ENCODE measurements at regions not wholly inside any gene's neighbourhood (a gene's known extent, or its start where the extent isn't known, plus 50 kb on each side); places are given as distances from the start of the nearest gene placed in this dataset.

- TF ChIP-seq CTCF (IDR thresholded peaks at IDR 0.05; ENCODE audit: low read depth, low read length, poor library complexity, severe bottlenecking), result no peak
- no peak for TF ChIP-seq EZH2phosphoT487 (IDR thresholded peaks at IDR 0.05; ENCODE audit: borderline replicate concordance, low read length)
- no peak overlapping the region for H3K4me2 ChIP-seq (ENCODE audit: low read length)
- no peaks in the 10 kb centered on the region for H4K20me1 ChIP-seq (ENCODE audit: control insufficient read depth, insufficient read depth, low read depth, low read length)
These were observed 1536.7 kb upstream of the B3GALT2 start for GRCh38 chr1:194723067-194723466.

DNA sequence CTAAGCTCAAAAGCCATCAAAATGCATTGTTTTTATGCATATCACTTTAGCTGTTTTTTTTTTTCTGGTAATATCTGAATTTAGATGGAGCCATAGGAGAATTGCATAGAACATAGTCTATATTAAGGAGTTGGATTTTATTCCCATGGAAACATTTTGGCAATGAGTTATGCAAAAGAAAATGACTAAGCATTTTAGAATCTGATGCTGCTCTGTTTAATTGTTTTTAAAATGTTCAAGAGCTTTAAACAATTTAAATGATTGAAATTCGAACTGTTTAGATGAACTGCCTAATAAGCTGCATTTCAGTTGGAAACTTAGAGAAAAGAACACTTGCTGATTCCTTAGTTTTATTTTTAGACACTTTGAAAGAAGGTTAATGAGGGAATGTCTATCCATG lies 1531.5 kb upstream of the B3GALT2 start:
- Histone ChIP-seq H3K4me1 (ENCODE audit: control insufficient read depth, low read length) (no peaks in the 10 kb centered on the region), H3K9me2 (replicated peaks; ENCODE audit: control insufficient read depth, low read length) (no peaks in the 10 kb centered on the region), H3F3A (ENCODE audit: control insufficient read depth, insufficient read depth) (no peaks in the 10 kb centered on the region), H4K20me1 (ENCODE audit: control insufficient read depth, insufficient read depth, low read depth, low read length) (no peaks in the 10 kb centered on the region), H3K9me3 (ENCODE audit: control insufficient read depth, insufficient read depth, low read length) (no peaks in the 10 kb centered on the region), H3K27ac (ENCODE audit: low read depth, low read length) (no peak overlapping the region), H3K79me2 (ENCODE audit: control insufficient read depth, low read length) (no peaks in the 10 kb centered on the region), H3K36me3 (ENCODE audit: control insufficient read depth, low read length) (no peaks in the 10 kb centered on the region), H3K4me3 (ENCODE audit: low read length) (no peak overlapping the region), H3K27me3 (ENCODE audit: control insufficient read depth, low read length) (no peaks in the 10 kb centered on the region), H3K4me2 (ENCODE audit: low read length) (no peak overlapping the region)
- TF ChIP-seq EZH2phosphoT487 (IDR thresholded peaks at IDR 0.05; ENCODE audit: borderline replicate concordance, low read length), result no peak
- TF ChIP-seq CTCF (IDR thresholded peaks at IDR 0.05; ENCODE audit: low read depth, low read length, poor library complexity, severe bottlenecking), result no peak

More at GRCh38 chr1:194723067-194723466, 1536.7 kb upstream of the B3GALT2 start:
- no peaks in the 10 kb centered on the region for H3K79me2 ChIP-seq (ENCODE audit: control insufficient read depth, low read length)
- H3K36me3 ChIP-seq (ENCODE audit: control insufficient read depth, low read length), result no peaks in the 10 kb centered on the region
- no peaks in the 10 kb centered on the region for H3K4me1 ChIP-seq (ENCODE audit: control insufficient read depth, low read length)
- no peak overlapping the region for H3K27ac ChIP-seq (ENCODE audit: low read depth, low read length)
- no peaks in the 10 kb centered on the region for H3K9me2 ChIP-seq (replicated peaks; ENCODE audit: control insufficient read depth, low read length)
- no peaks in the 10 kb centered on the region for H3F3A ChIP-seq (ENCODE audit: control insufficient read depth, insufficient read depth)
- no peak overlapping the region for H3K4me3 ChIP-seq (ENCODE audit: low read length)
- H3K27me3 ChIP-seq (ENCODE audit: control insufficient read depth, low read length), result no peaks in the 10 kb centered on the region
- no peaks in the 10 kb centered on the region for H3K9me3 ChIP-seq (ENCODE audit: control insufficient read depth, insufficient read depth, low read length)

- no peaks in the 10 kb centered on the region for H3K4me1 ChIP-seq (ENCODE audit: control insufficient read depth, low read length)
- H3K9me2 ChIP-seq (replicated peaks; ENCODE audit: control insufficient read depth, low read length), result no peaks in the 10 kb centered on the region
- H3K27me3 ChIP-seq (ENCODE audit: control insufficient read depth, low read length), result no peaks in the 10 kb centered on the region
- no peaks in the 10 kb centered on the region for H3K79me2 ChIP-seq (ENCODE audit: control insufficient read depth, low read length)
- no peak overlapping the region for H3K27ac ChIP-seq (ENCODE audit: low read depth, low read length)
- TF ChIP-seq EZH2phosphoT487 (IDR thresholded peaks at IDR 0.05; ENCODE audit: borderline replicate concordance, low read length) (no peak), CTCF (IDR thresholded peaks at IDR 0.05; ENCODE audit: low read depth, low read length, poor library complexity, severe bottlenecking) (no peak)
- no peaks in the 10 kb centered on the region for H3K9me3 ChIP-seq (ENCODE audit: control insufficient read depth, insufficient read depth, low read length)
- no peaks in the 10 kb centered on the region for H3K36me3 ChIP-seq (ENCODE audit: control insufficient read depth, low read length)
- H3K4me2 ChIP-seq (ENCODE audit: low read length), result no peak overlapping the region
- no peaks in the 10 kb centered on the region for H3F3A ChIP-seq (ENCODE audit: control insufficient read depth, insufficient read depth)
- H4K20me1 ChIP-seq (ENCODE audit: control insufficient read depth, insufficient read depth, low read depth, low read length), result no peaks in the 10 kb centered on the region
- no peak overlapping the region for H3K4me3 ChIP-seq (ENCODE audit: low read length)
These were observed 1530.9 kb upstream of the B3GALT2 start for GRCh38 chr1:194717334-194717733.

DNA sequence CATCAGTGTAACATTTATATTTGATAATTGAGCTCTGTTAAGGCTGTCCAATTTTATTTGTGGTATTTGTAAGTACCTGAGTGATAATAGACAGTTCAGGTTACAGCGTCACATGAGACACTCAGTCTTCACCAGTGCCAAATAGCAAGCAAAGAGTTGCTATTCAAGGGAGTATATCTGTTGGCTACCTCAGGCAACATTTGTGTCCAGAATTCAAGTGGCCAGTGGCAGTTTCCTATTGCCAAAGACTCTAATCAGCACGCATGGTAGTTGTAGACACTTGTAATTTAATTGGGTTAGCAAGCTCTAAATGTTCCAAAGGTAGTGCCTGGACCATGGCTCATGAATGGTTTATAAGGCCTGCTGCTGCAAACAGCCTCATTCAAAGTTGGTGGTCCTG lies 1524.3 kb upstream of the B3GALT2 start:
- H3K27ac ChIP-seq (ENCODE audit: low read depth, low read length), result no peak overlapping the region
- no peaks in the 10 kb centered on the region for H3K9me2 ChIP-seq (replicated peaks; ENCODE audit: control insufficient read depth, low read length)
- no peaks in the 10 kb centered on the region for H3K4me1 ChIP-seq (ENCODE audit: control insufficient read depth, low read length)
- H3F3A ChIP-seq (ENCODE audit: control insufficient read depth, insufficient read depth), result no peaks in the 10 kb centered on the region
- TF ChIP-seq EZH2phosphoT487 (IDR thresholded peaks at IDR 0.05; ENCODE audit: borderline replicate concordance, low read length) (no peak), CTCF (IDR thresholded peaks at IDR 0.05; ENCODE audit: low read depth, low read length, poor library complexity, severe bottlenecking) (no peak)
- H4K20me1 ChIP-seq (ENCODE audit: control insufficient read depth, insufficient read depth, low read depth, low read length), result no peaks in the 10 kb centered on the region
- H3K79me2 ChIP-seq (ENCODE audit: control insufficient read depth, low read length), result no peaks in the 10 kb centered on the region
- H3K9me3 ChIP-seq (ENCODE audit: control insufficient read depth, insufficient read depth, low read length), result no peaks in the 10 kb centered on the region; the same call in 1 of the 2 replicates
- H3K4me3 ChIP-seq (ENCODE audit: low read length), result no peak overlapping the region
- no peak overlapping the region for H3K4me2 ChIP-seq (ENCODE audit: low read length)
- no peaks in the 10 kb centered on the region for H3K27me3 ChIP-seq (ENCODE audit: control insufficient read depth, low read length)
- no peaks in the 10 kb centered on the region for H3K36me3 ChIP-seq (ENCODE audit: control insufficient read depth, low read length)
